CD1c-positive myeloid dendritic cell (primary cell): ENCODE measurements at regions not wholly inside any gene's neighbourhood (a gene's known extent, or its start where the extent isn't known, plus 50 kb on each side); places are given as distances from the start of the nearest gene placed in this dataset.
A peak's percentile ranks its signal among the peaks of the same experiment; 100 is the strongest.

Source experiments
- DNase-seq: peaks from one replicate; pipeline ENCODE4 v3.0.0-alpha.2; 2016; ENCODE audit errors: extremely low spot score

DNA sequence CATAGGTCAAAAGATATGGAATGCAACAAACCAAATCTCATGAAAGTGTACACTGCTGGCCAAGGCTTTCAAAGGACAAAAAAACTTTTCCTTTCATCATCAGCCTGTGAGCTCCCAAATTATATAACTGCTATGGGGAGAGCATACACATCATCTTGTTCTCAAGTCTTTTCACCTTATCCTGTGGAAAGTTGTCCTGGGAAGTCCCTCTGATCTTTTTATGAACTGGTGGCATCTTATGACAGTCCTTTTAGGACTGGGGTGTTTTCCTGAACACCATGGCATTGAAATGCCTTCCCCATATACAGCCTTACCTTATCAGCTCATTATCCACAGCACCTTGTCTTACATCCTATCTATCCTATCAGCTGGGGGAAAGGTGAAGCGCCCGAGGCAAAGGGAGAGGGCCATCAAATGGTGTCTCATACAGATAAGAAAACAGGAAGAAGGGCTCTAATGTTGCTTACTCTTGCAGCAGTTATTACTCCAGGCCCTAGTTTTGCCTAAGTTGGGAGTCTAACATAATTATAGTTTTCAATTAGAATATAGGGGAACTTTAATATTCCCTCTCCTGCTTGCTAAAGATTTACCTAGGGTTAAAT lies 61.5 kb upstream of the GOLIM4 start:
- peak; percentile 16 for DNase-seq

DNA sequence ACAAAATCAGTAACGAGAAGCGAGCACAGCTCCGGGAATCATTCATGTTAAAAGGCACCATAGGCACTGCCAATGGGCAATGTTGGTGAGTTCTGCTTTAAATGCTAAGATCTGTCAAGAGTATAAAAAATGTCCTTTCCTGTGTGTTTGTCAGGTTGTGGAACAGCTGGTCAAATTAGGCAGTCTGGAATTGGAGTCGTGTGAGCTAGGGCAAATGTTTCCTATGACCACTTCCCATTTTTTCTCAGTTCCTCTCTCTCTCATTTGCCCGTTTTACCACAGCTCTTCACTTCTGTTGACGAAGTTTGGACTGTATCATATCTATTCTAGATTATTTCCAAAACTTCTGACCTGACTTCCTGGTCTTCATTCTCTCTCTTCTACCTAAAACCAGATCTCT lies 60.8 kb upstream of the GOLIM4 start:
- peak; percentile 68 for DNase-seq

DNA sequence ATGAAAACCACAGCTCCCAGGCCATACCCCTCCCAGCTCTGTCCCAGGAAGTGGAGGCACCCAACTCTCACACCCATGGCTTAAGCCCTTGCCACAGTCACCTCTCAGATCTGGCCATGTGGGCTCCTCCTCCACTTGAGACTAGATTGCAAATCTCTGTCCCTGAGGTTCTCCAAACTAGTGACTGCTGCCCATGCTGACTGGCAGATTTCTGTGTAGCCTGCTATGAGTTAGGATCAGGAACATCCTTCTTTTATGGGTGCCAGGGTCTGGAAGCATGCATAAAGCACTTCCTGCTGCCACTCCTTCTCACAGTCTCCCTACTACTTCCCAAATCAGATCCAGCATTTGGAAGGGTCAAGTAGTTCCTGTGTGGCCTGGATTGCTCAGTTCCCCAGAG lies 59.6 kb upstream of the GOLIM4 start:
- DNase-seq, result peak; percentile 33

DNA sequence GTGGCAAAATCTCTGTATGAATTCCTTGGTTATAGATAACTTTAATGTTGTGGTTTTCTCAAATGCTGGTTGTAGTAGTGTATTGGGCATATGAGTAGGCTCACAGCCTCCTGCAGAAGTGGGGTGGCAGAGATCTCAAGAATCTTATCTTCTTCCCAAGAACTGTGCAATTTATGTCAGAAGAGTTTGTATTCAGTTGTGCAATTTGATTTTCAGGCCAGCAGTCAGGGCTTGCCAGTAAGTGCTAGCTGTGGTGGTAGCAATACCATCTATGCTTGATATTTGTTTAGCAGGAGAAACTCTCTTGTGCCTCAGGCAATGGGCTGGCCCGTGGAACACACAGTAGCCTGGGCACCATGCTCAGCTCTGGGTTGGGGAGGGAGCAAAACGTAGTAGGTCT lies 58.4 kb upstream of the GOLIM4 start:
- no peak for DNase-seq

DNA sequence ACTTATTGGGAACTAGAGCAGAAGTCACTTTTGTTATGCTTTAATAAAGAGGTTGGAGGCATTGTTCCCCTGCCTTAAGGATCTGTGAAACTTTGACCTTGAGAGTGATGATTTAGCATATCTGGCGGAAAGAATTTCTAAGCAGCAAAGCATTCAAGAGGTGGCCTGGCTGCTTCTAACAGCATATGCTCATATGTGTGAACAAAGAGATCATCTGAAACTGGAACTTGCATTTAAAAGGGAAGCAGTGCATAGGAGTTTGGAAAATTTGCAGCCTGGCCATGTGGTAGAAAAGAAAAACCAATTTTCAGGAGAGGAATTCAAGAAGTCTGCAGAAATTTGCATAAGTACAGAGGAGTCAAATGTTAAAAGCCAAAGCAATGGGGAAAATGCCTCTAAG lies 56.4 kb upstream of the GOLIM4 start:
- DNase-seq, result no peak
